Muscle of leg (tissue), 3 donors: ENCODE measurements at regions not wholly inside any gene's neighbourhood (a gene's known extent, or its start where the extent isn't known, plus 50 kb on each side); places are given as distances from the start of the nearest gene placed in this dataset.

ENCODE experiments used
- DNase-seq: peaks from one replicate; pipeline ENCODE4 v3.0.0; 2013
- H3K27ac ChIP-seq: one replicate; pipeline ENCODE4 v1.5.1; 2013; ENCODE audit warnings: mild to moderate bottlenecking, low read length, control low read depth
- H3K27me3 ChIP-seq: one replicate; pipeline ENCODE4 v1.6.1; 2013; ENCODE audit warnings: low read length; ENCODE audit not compliant: control insufficient read depth, insufficient read depth
- H3K36me3 ChIP-seq: one replicate; pipeline ENCODE4 v1.6.1; 2013; ENCODE audit warnings: low read length; ENCODE audit not compliant: control insufficient read depth, insufficient read depth
- H3K4me1 ChIP-seq: one replicate; pipeline ENCODE4 v1.6.1; 2013; ENCODE audit warnings: low read length; ENCODE audit not compliant: control insufficient read depth, insufficient read depth
- H3K4me3 ChIP-seq: one replicate; pipeline ENCODE4 v1.5.1; 2013; ENCODE audit warnings: low read length, control low read depth
- H3K9me3 ChIP-seq: replicated peaks from 2 replicates; pipeline ENCODE4 v1.6.1; 2013; ENCODE audit warnings: low read depth, low read length; ENCODE audit not compliant: control insufficient read depth
- WGBS: methylation state at CpG from one replicate; pipeline ENCODE4 v1.1.5; 2013; ENCODE audit warnings: missing lambda C conversion rate; ENCODE audit not compliant: insufficient coverage; 5-methylcytosine and 5-hydroxymethylcytosine counted together

DNA sequence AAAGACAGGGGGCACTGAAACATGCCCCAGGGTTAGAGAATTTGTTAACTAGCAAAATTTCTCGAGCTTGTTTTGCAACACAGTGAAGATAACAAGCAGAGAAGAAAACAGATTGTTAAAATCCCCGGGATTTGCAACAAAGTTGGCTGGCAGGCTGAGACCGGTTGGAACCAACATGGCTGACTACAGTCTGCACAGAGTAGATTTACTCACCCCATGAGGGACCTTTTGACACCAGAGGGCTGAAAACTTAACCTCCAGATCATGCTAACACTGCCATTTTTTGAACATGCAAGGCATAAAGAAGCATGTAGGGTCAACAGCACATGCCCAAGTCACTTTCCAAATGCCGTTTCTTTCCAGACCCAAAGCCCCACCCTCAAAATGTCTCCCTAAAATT lies 95.2 kb upstream of the TMEM26 start:
- H3K4me1 ChIP-seq = no peaks in the 10 kb centered on the region
- no peak for DNase-seq
- H3K36me3 ChIP-seq = no peaks in the 10 kb centered on the region
- H3K9me3 ChIP-seq = no peaks in the 10 kb centered on the region
- H3K27me3 ChIP-seq = no peaks in the 10 kb centered on the region
- H3K27ac ChIP-seq = no peak overlapping the region
- no peak overlapping the region for H3K4me3 ChIP-seq
- WGBS = 78% methylated on average over 3 of the region's 4 CpGs

DNA sequence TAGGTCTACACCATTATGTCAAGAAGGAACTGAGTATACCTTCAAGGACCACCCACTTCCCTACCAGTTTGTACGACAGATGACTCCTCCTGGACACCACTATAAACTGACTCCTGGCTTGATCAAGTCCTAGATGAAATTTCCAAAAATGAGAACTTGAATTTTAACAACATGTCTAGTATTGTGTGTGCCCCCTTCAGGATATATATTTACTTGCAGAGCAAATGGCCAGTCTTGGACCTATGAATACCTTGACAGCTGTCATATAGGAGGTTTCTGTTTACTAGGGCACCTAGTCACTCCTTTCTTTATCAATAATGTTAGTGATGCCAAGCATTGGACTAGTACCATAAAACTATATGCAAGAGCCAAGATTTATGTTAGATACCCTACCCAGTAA lies 94.1 kb upstream of the TMEM26 start:
- Histone ChIP-seq H3K27ac (no peak overlapping the region), H3K4me1 (no peaks in the 10 kb centered on the region), H3K27me3 (no peaks in the 10 kb centered on the region), H3K9me3 (no peaks in the 10 kb centered on the region), H3K4me3 (no peak overlapping the region), H3K36me3 (no peaks in the 10 kb centered on the region)
- no CpG with 5 or more reads among the region's 1 CpG for WGBS
- no peak for DNase-seq

DNA sequence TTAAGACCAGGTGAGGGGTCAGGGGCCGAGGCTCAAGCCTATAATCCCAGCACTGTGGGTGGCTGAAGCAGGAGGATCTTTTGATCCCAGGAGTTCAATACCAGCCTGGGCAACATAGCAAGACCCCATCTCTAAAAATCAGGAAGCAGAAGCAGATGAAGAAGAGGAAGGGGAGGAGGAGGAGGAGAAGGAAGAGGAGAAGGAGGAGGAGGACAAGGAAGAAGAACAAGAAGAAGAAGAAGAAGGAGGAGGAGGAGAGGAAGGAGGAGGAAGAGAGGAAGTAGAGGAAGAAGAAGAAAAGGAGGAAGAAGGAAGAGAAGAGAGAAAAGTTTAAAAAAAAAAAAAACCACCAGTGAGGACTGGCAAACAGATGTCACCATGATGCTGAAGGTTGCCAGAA lies 92.0 kb upstream of the TMEM26 start:
- no CpG with 5 or more reads among the region's 1 CpG for WGBS
- Histone ChIP-seq H3K4me3 (no peak overlapping the region), H3K27me3 (no peaks in the 10 kb centered on the region), H3K36me3 (no peaks in the 10 kb centered on the region), H3K9me3 (no peaks in the 10 kb centered on the region), H3K4me1 (no peaks in the 10 kb centered on the region), H3K27ac (no peak overlapping the region)
- no peak for DNase-seq

DNA sequence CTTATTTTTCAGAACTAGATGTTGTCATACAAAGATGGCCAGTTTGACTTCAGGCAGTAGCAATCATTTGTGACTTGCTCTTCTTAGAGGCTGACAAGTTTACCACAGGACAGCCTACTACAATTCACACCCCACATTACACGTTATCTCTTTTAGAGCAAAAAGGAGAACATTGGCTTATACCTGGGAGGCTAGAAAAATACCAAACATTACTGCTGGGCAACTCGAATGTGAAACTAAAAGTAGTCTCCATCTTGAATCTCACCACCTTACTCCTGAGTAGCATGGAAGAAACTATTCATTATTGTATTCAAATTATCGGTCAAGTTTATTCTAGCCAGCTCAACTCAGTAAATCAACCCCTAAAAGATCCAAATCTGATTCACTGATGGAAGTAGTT lies 90.7 kb upstream of the TMEM26 start:
- no peaks in the 10 kb centered on the region for H3K27me3 ChIP-seq
- no peak overlapping the region for H3K27ac ChIP-seq
- H3K36me3 ChIP-seq = no peaks in the 10 kb centered on the region
- no peaks in the 10 kb centered on the region for H3K9me3 ChIP-seq
- H3K4me3 ChIP-seq = no peak overlapping the region
- no CpG with 5 or more reads among the region's 3 CpGs for WGBS
- DNase-seq = no peak
- no peaks in the 10 kb centered on the region for H3K4me1 ChIP-seq

DNA sequence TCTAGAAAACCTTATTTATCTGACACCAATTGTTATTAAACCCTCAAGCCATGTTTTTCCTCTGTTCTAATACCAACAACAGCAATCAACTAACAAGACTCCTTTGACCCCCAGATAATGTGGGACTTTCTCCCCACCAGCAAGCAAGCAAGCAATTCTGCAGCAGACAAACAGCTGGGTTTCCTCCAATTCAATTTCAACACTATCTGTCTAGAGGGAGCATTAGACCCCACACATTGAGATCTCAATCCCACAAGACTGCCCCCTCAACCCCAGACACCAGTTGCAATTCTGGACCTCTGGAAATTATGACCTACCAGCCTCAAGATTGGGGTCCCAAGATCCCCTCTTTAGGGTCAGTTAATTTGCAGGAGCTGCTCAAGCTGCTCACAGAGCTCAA lies 89.4 kb upstream of the TMEM26 start:
- no peaks in the 10 kb centered on the region for H3K36me3 ChIP-seq
- no peak overlapping the region for H3K27ac ChIP-seq
- no peak overlapping the region for H3K4me3 ChIP-seq
- DNase-seq = no peak
- no peaks in the 10 kb centered on the region for H3K4me1 ChIP-seq
- no peaks in the 10 kb centered on the region for H3K27me3 ChIP-seq
- H3K9me3 ChIP-seq = no peaks in the 10 kb centered on the region

DNA sequence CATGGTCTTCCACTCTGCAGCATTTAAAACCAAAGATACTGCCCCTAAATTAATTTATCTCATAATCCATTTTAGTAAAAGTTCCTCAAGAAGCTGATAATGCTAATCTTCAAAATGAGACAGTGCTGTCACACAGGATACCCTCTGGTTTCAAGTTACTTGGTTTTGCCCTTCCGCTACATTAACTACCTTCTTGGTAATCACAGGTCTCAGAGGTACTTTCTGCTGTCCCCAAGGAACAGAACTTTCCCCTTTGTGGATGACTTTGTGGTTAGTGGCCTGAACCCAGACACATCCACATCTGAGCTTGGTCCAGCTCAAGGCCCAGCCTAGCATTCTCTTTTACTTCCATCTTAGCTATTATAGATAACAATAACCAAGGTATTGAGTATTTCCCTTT lies 88.8 kb upstream of the TMEM26 start:
- DNase-seq = no peak
- no peaks in the 10 kb centered on the region for H3K9me3 ChIP-seq
- no peak overlapping the region for H3K27ac ChIP-seq
- WGBS = no CpG with 5 or more reads among the region's 1 CpG
- H3K27me3 ChIP-seq = no peaks in the 10 kb centered on the region
- H3K36me3 ChIP-seq = no peaks in the 10 kb centered on the region
- no peak overlapping the region for H3K4me3 ChIP-seq
- H3K4me1 ChIP-seq = no peaks in the 10 kb centered on the region

DNA sequence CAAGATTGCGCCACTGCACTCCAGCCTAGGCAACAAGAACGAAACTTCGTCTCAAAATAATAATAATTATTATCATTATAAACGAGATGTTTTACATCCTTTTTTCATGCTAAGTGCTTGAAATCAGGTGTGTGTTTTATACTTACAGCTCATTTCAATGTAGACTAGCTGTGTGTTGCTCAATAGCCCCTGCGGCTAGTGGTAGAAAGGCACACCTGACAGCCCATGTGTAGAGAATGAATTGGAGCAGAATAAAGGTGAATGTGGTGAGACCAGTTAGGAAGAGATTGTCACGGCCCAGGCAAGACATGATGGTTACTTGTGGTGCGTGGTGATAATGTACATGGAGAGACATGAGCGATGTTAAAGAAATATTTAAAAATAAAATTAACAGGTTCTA lies 86.7 kb upstream of the TMEM26 start:
- WGBS = no CpG with 5 or more reads among the region's 8 CpGs
- no peaks in the 10 kb centered on the region for H3K36me3 ChIP-seq
- H3K27ac ChIP-seq = no peak overlapping the region
- H3K4me3 ChIP-seq = no peak overlapping the region
- no peaks in the 10 kb centered on the region for H3K4me1 ChIP-seq
- no peaks in the 10 kb centered on the region for H3K9me3 ChIP-seq
- no peaks in the 10 kb centered on the region for H3K27me3 ChIP-seq
- no peak for DNase-seq

DNA sequence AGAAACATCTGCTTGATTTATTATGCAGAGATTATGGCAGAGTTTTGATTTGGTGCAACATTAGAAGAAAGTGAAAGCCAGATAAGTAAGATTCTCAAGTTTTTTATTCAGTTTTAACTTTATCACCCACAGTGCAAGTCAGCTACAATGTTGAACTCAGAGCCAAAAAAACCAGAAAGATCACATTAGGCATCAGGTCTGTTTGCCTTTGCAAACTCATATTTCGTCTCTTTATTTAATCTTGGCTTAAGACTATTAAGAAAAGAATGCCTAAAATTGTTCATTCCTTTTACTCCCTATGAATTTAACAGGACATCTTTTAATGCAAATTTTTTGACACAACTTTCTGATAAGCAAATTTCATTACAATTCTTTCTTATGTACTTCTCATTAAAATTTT lies 76.0 kb upstream of the TMEM26 start:
- Histone ChIP-seq H3K4me3 (no peak overlapping the region), H3K27ac (no peak overlapping the region), H3K9me3 (peaks cover 3% of the 10 kb centered on the region), H3K36me3 (no peaks in the 10 kb centered on the region), H3K4me1 (no peaks in the 10 kb centered on the region), H3K27me3 (no peaks in the 10 kb centered on the region)
- no CpG with 5 or more reads among the region's 1 CpG for WGBS
- DNase-seq = peak; percentile 12

DNA sequence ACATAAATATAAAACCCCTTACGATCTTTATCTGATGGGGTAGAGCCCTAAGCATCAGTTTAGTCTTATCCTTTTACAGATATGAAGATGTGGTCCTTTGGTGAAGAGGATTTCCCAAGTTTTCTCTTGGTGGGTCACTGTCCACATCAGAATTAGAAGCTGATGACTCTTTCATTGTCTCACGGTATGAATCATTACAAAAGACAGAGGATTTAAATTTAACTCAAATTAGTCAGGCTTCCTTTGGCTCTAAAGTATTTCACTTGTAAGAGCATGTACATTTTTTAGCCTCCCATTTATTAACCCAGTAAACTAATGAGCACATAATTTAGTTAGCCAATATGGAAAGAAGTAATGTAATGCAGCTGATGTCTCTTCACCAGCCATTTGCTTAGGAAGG lies 49.9 kb upstream of the TMEM26 start:
- no peaks in the 10 kb centered on the region for H3K4me1 ChIP-seq

More for the DNA sequence above, 49.9 kb upstream of the TMEM26 start:
- Histone ChIP-seq H3K9me3 (no peaks in the 10 kb centered on the region), H3K27me3 (no peaks in the 10 kb centered on the region), H3K27ac (no peak overlapping the region), H3K36me3 (no peaks in the 10 kb centered on the region), H3K4me3 (no peak overlapping the region)
- WGBS = no CpG with 5 or more reads among the region's 2 CpGs
- no peak for DNase-seq
